HCT116 (cell line): ENCODE measurements at regions not wholly inside any gene's neighbourhood (a gene's known extent, or its start where the extent isn't known, plus 50 kb on each side); places are given as distances from the start of the nearest gene placed in this dataset.

Experiments used
- ATAC-seq: fragments of 200-7000 bp; cut with Tn5 transposase; 2 replicates; pipeline ENCODE4 v1.9.1; 2020; ENCODE audit warnings: mild to moderate bottlenecking, moderate library complexity
- BruUV-seq: library from RNA; stranded (reverse); fragments of 400-500 nt; replicated peaks from 2 replicates; lab custom pipeline; 2021; lab: Mats Ljungman, UMichigan
- CTCF ChIA-PET: fragments of 300-600 bp; sonication (Branson Sonifier 250); formaldehyde crosslinking; loops from one replicate; lab custom pipeline; 2021; ENCODE audit warnings: antibody characterized with exemption; lab: Charles Lee
- POLR2A ChIA-PET: fragments of 300-600, 350-600 bp; sonication (Branson Sonifier 250); formaldehyde crosslinking; loops from one replicate; lab custom pipeline; 2021; ENCODE audit warnings: antibody characterized with exemption; lab: Charles Lee
- RAD21 ChIA-PET, 2 experiments: fragments of 300-600 bp; sonication (Branson Sonifier 250); formaldehyde crosslinking; loops; one replicate each; lab custom pipeline; 2023; ENCODE audit warnings: low total read pairs in 2 of 2; ENCODE audit not compliant: uncharacterized antibody in 2 of 2, unreplicated experiment in 2 of 2, low non-redundant PET in 1 of 2; lab: Charles Lee
- DNase-seq: peaks from one replicate; pipeline ENCODE4 v3.0.0-alpha.2; 2010; ENCODE audit warnings: low read depth, low spot score
- H2AFZ ChIP-seq: fragments of 200-600 bp; shearing (Covaris generic), sonication (generic); 2 replicates; pipeline ENCODE4 v1.6.1; 2017; ENCODE audit warnings: low read depth, mixed run types, mixed read lengths, antibody characterized with exemption, low read length; ENCODE audit not compliant: poor library complexity, severe bottlenecking
- H3K27ac ChIP-seq: 2 replicates; pipeline ENCODE4 v1.5.1; 2012; ENCODE audit warnings: low read depth, low read length
- H3K27me3 ChIP-seq: fragments of 200-600 bp; sonication (generic); 2 replicates; pipeline ENCODE4 v1.6.1; 2016; ENCODE audit warnings: mixed run types, low read length, mixed read lengths; ENCODE audit not compliant: insufficient read depth
- H3K36me3 ChIP-seq, 2 experiments: fragments of 200-500 bp in 1 of 2; fragments of 200-600 bp in 1 of 2; sonication (Bioruptor generic) in 1 of 2; sonication (generic) in 1 of 2; 2 replicates each; pipeline versions ENCODE4 v1.5.1 to v1.6.1; 2014 to 2016; ENCODE audit warnings: low read length in 2 of 2, inconsistent platforms in 1 of 2, mixed read lengths in 1 of 2, mixed run types in 1 of 2; ENCODE audit not compliant: insufficient read depth in 2 of 2, control insufficient read depth in 1 of 2
- H3K4me1 ChIP-seq, 2 experiments: fragments of 200-600 bp in 1 of 2; sonication (generic) in 1 of 2; 2 replicates each; pipeline versions ENCODE4 v1.5.1 to v1.6.1; 2012 to 2017; ENCODE audit warnings: low read length in 2 of 2, inconsistent platforms in 1 of 2, mild to moderate bottlenecking in 1 of 2, mixed read lengths in 1 of 2, mixed run types in 1 of 2, moderate library complexity in 1 of 2; ENCODE audit not compliant: insufficient read depth in 2 of 2, control insufficient read depth in 1 of 2
- H3K4me2 ChIP-seq: fragments of 200-600 bp; sonication (generic); 2 replicates; pipeline ENCODE4 v1.6.1; 2017; ENCODE audit warnings: mixed run types, low read length, mixed read lengths
- H3K4me3 ChIP-seq, 2 experiments: fragments of 200-600 bp in 1 of 2; sonication (generic) in 1 of 2; replicated peaks in 1 of 2; 2 replicates each; pipeline ENCODE4 v1.5.1; 2011 to 2016; ENCODE audit warnings: low read length in 2 of 2, control low read depth in 1 of 2, low read depth in 1 of 2, mild to moderate bottlenecking in 1 of 2, mixed read lengths in 1 of 2, mixed run types in 1 of 2
- H3K79me2 ChIP-seq: fragments of 200-600 bp; sonication (generic); 2 replicates; pipeline ENCODE4 v1.6.1; 2017; ENCODE audit warnings: mild to moderate bottlenecking, mixed run types, low read length, moderate library complexity, mixed read lengths; ENCODE audit not compliant: insufficient read depth
- H3K9ac ChIP-seq: fragments of 200-600 bp; sonication (generic); 2 replicates; pipeline ENCODE4 v1.6.1; 2016; ENCODE audit warnings: low read length, mixed read lengths
- H3K9me2 ChIP-seq: fragments of 200-600 bp; sonication (generic), shearing (Covaris generic); 2 replicates; pipeline ENCODE4 v1.6.1; 2017; ENCODE audit warnings: mixed run types, mild to moderate bottlenecking, moderate library complexity; ENCODE audit not compliant: insufficient read depth
- H3K9me3 ChIP-seq, 2 experiments: fragments of 200-500 bp in 1 of 2; fragments of 200-600 bp in 1 of 2; sonication (Bioruptor generic) in 1 of 2; sonication (generic) in 1 of 2; 2 replicates each; pipeline ENCODE4 v1.6.1; 2014 to 2017; ENCODE audit warnings: low read length in 2 of 2, mixed read lengths in 2 of 2, inconsistent platforms in 1 of 2, low read depth in 1 of 2, mild to moderate bottlenecking in 1 of 2, mixed run types in 1 of 2, moderate library complexity in 1 of 2; ENCODE audit not compliant: control insufficient read depth in 1 of 2, insufficient read depth in 1 of 2
- H4K20me1 ChIP-seq: fragments of 200-600 bp; sonication (generic), shearing (Covaris generic); 2 replicates; pipeline ENCODE4 v1.6.1; 2017; ENCODE audit warnings: mixed run types, mild to moderate bottlenecking, moderate library complexity; ENCODE audit not compliant: insufficient read depth
- CEBPB ChIP-seq: IDR thresholded peaks from 2 replicates; pipeline ENCODE4 v1.6.1; 2012; ENCODE audit warnings: low read depth
- CTCF ChIP-seq, 3 experiments: fragments of 200-600 bp in 1 of 3; sonication (generic) in 1 of 3; IDR thresholded peaks in 2 of 3; conservative IDR thresholded peaks in 1 of 3; 2 replicates each; pipeline ENCODE4 v1.5.1; 2012 to 2017; ENCODE audit warnings: low read depth in 2 of 3, low read length in 2 of 3, antibody characterized with exemption in 1 of 3, borderline replicate concordance in 1 of 3, control low read depth in 1 of 3, mild to moderate bottlenecking in 1 of 3, mixed read lengths in 1 of 3, mixed run types in 1 of 3, moderate library complexity in 1 of 3; ENCODE audit not compliant: insufficient read depth in 1 of 3
- EGR1 ChIP-seq: IDR thresholded peaks from 2 replicates; pipeline ENCODE4 v1.6.1; 2012; ENCODE audit warnings: low read depth
- ELF1 ChIP-seq: IDR thresholded peaks from 2 replicates; pipeline ENCODE4 v1.6.1; 2012; ENCODE audit warnings: low read depth, borderline replicate concordance
- EZH2 ChIP-seq: fragments of 200-600 bp; sonication (generic); IDR thresholded peaks from 2 replicates; pipeline ENCODE4 v1.6.1; 2017; ENCODE audit warnings: antibody characterized with exemption, mixed run types
- FOSL1 ChIP-seq: IDR thresholded peaks from 2 replicates; pipeline ENCODE4 v1.6.1; 2012; ENCODE audit warnings: low read depth
- POLR2A ChIP-seq: IDR thresholded peaks from 2 replicates; pipeline ENCODE4 v1.7.0; 2011; ENCODE audit warnings: borderline replicate concordance; ENCODE audit not compliant: insufficient read depth, insufficient read length; ENCODE audit errors: extremely low read depth
- TCF7L2 ChIP-seq: IDR thresholded peaks from 2 replicates; pipeline ENCODE4 v1.7.0; 2011; ENCODE audit warnings: borderline replicate concordance, inconsistent platforms; ENCODE audit not compliant: insufficient read depth, insufficient read length; ENCODE audit errors: extremely low read depth
- ZBTB33 ChIP-seq: IDR thresholded peaks from 2 replicates; pipeline ENCODE4 v1.6.1; 2011; ENCODE audit warnings: mild to moderate bottlenecking, low read length, moderate library complexity; ENCODE audit not compliant: insufficient replicate concordance; ENCODE audit errors: extremely low read depth
- ZNF274 ChIP-seq: fragments of 200-500 bp; sonication (Bioruptor generic); IDR thresholded peaks from 2 replicates; pipeline ENCODE4 v1.6.1; 2014; ENCODE audit warnings: mild to moderate bottlenecking, low read depth, low read length, inconsistent platforms
- intact Hi-C: fragments of 100-400 bp; cut with micrococcal nuclease; formaldehyde crosslinking; loops from 2 replicates; pipeline ENCODE4 v1.10.0; 2022

- Histone ChIP-seq H3K4me3 (no peak overlapping the region), H2AFZ (no peak overlapping the region), H3K27ac (no peak overlapping the region), H3K27me3 (peaks cover 4% of the 10 kb centered on the region; the same call in 1 of the 2 replicates), H3K9me3 (no peaks in the 10 kb centered on the region), H3K4me2 (no peak overlapping the region), H3K36me3 (no peaks in the 10 kb centered on the region), H3K9me2 (no peaks in the 10 kb centered on the region), H3K79me2 (no peaks in the 10 kb centered on the region), H3K9ac (no peak overlapping the region), H4K20me1 (no peaks in the 10 kb centered on the region), H3K4me1 (no peaks in the 10 kb centered on the region)
- ChIA-PET RAD21 (no interaction called here), CTCF (no interaction called here), POLR2A (no interaction called here)
- no TSS peak for BruUV-seq
- intact Hi-C loops: no loop called here
- DNase-seq (no peak), ATAC-seq (no peak)
- no peak for TF ChIP-seq TCF7L2
- no peak for TF ChIP-seq FOSL1
- TF ChIP-seq POLR2A: no peak
- TF ChIP-seq EGR1: no peak
- no peak for TF ChIP-seq CEBPB
- no peak for TF ChIP-seq ELF1
- TF ChIP-seq ZNF274: no peak
- no peak for TF ChIP-seq CTCF (IDR thresholded peaks at IDR 0.05 in 2 of 3, conservative IDR thresholded peaks at IDR 0.05 in 1 of 3; ENCODE audit: borderline replicate concordance in 1 of 3, insufficient read depth in 1 of 3, low read depth in 2 of 3, low read length in 2 of 3)
- TF ChIP-seq ZBTB33: no peak
- TF ChIP-seq EZH2: no peak
These were observed 152.5 kb upstream of the ZNF366 start for GRCh38 chr5:72659726-72660125.
